KG1 (cell line): ENCODE measurements at regions not wholly inside any gene's neighbourhood (a gene's known extent, or its start where the extent isn't known, plus 50 kb on each side); places are given as distances from the start of the nearest gene placed in this dataset.

Experiments
- DNase-seq: peaks from one replicate; lab custom pipeline; 2025; lab: John Stamatoyannopoulos, UW

DNA sequence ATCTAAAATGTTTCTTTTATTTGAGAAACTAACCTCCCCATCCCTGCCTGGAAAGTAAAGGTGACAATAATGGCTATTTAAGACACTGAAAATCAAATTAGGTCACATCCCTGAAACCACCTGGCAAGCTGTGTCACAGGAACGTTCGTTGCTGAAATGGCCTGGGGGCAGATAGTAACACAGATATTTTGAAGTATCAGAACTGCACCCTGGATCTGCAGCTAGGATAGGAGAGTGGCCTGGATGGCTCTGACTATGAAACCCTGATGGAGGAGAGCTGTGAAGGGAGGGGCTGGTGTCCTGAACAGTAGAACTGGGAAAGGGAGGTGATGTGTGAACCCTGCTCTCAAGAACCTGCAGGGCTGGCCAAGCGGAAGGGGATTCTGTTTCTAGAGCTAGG is 648.3 kb upstream of the CFAP20DC start:
- DNase-seq, result no peak

DNA sequence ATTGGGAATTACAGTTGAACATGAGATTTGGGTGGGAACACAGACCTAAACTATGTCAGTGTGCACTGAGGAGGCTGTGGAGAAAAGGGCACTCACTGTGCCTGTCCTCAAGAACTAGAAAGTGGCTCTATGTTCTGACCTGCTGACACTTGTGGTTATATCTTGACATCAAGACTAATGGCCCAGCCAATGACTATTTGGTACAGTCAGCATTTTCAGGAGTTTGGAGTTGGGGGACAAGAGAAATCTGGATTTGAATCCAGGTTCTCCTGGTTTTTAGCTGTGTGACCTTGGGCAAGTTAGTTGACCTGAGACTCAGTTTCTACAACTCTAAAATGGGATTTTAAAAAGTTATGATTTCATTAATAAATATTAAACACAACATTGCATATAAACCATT is 647.0 kb upstream of the CFAP20DC start:
- no peak for DNase-seq

DNA sequence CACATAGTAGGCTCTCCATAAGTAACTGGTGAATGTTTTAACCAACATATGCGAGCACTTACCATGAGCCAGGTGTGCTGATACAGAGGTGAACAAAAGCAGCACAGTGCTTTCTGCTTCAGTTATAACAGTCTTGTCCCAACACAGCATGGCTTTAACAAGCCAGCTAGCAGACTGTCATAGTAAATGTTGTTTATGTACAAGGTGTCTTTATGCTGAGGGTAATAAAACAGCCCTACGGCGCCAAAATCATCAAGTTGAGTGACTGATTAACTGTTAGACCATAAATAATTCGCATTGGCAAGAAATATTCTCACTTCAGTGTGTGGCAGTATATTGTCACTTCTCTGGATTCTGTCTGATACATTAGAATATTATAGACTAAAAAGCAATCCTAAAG is 646.0 kb upstream of the CFAP20DC start:
- DNase-seq, result no peak

GRCh38 chr3:59692117-59692516 is 642.3 kb upstream of the CFAP20DC start:
- no peak for DNase-seq

- DNase-seq, result no peak
Measured at GRCh38 chr3:59690886-59691285, 641.1 kb upstream of the CFAP20DC start.

GRCh38 chr3:59688636-59689035 is 638.8 kb upstream of the CFAP20DC start:
- no peak for DNase-seq

GRCh38 chr3:59685432-59685831 is 635.6 kb upstream of the CFAP20DC start:
- DNase-seq, result no peak

DNA sequence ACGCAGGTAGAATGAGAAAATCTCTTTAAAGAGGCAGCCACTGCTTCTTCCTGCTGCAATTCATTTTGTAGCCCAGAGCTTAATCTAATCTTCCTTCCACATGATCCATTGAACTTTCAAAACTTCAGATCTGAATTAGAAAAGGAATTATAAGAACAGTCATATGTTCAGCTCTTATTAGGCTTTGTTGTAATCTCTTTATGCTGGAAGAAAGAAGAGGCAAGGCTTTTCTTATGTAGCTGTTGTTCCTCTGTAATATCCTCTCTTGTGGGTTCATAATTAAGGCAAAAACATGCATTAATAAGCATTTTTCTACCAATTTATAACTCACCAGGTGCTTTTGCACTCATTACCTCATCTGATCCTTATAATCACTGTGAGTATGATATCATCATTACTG is 634.9 kb upstream of the CFAP20DC start:
- DNase-seq, result no peak

- DNase-seq, result no peak
Measured at GRCh38 chr3:59680919-59681318, 631.1 kb upstream of the CFAP20DC start.

DNA sequence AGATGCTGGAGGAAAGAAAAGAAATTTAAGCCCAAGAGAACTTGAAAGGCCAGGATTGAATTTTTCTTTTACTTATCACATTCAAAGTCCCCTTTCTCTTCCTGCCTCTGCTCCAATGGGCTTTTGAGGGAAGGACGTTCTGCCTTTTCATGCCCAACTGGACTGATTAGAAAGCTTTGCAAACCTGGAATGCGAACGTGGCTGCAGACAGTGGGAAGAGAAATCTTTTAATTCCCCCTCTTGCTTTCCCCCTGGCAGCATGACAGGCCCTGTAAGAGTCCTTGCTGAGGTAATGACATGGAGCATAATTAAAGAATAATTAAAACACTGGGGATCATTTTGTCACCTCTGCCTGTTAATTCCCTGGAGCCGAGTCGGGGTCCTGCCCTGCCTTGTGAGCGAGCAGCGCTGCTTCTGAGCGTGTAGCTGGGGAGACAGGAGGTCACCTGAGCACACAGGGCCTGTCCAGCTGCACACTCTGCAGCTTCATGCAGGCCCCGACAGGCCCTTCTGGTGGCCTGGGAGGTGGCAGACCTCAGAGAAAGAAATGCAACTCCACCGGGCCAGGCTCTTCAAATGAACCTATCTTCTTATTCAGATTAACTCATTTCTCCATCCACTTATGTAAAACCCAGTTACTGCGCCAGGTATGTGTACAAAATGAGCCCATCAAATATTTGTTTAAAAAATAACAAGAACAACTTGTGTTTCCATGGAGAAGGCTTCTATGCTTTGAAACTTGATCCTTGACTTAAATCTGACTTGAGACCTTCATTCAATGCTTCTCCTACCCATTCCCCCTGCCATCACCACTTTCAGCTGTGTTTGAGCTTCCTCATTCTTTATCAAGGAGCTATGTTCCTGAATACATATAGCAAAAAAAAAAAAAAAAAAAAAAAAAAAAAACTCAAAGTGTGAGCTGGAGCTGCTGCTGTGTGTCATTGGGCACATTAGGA is 628.2 kb upstream of the CFAP20DC start:
- no peak for DNase-seq

DNA sequence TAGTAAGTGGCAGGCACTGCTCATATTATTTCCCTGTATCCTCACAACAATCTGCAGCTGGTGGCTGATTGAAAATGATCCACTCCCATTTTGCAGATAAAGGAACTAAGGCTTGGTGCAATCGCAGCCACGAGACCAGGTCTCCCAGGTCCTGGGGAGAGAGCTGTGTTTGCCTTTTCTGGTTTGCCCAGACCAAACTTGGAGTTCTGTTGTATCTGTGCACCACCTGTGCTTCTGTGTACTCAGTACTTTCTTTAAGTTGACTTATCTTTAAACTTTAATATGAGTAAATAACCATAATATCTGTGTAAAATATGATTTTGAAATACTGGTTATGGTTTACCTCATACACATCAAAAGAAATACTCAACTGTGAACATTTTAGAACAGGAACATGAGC is 625.7 kb upstream of the CFAP20DC start:
- DNase-seq, result no peak

DNA sequence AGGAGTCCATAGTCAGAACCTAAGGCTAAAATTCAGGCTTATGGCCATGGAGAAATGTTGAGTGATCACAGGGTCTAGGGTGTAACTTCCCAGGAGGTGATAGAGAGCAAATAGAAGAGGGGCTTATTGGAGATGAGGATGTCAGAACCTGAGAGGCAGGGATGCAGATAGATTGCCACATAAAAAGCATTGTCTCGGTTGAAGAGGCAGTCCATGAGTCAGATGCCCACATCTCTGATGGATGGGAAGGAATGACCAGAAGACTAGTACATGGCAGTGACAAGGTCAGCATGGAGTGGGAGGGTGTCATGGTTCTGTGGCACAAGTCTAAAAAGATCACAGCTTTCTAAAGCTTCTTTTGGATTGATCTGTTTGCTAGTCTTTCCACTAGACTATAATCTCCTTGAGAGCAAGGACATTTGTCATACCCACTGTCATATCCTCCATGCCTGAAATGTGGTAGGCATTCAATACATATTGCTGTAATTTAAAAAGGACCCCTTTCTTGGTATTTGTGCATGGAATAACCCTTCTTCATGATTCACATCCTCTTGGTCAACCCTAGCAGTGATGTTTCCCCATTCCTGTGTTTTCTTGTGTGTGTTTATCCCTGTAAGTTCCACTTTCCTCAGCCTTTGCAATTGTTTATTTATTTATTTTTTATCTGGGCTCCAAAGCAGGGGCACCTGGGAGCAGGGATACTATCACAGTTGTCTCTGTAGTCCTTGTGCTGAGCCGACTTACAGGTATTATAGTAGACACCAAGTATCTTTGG is 613.4 kb upstream of the CFAP20DC start:
- no peak for DNase-seq

DNA sequence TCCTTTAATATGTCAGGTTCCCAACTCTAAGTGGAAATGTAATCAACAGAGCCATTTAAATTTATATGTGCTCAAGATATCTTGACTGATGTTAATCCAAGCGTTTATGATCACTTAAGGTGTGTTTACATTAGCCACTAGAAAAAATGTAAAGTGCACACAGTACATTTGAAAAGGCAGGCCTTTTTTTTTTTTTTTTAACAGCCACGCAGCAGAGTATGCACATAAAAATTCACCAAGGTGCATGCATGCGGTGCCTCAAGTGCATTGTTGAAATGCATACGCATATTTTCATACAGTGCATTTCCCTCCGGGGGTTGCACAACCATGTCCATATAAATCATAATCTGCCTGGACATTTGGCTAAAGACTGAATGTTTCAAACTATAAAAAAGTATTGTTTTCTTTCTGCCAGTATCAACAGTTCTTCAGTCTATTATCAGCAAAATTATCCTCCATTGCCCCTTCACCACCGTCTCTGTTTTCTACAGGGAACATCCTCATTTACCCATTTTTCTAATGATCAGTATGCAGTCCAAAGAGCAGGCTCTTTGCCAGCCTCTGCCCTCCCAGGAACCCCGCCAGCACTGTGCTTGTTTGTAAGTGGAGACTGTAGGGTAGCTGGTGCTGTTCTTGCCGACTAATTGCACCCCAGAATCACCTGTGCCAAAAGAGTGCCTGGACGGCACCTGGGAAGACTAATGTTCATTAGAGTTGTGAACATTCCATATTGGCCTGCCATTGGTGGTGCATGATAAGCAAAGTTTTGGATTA is 611.2 kb upstream of the CFAP20DC start:
- no peak for DNase-seq

- no peak for DNase-seq
Measured at GRCh38 chr3:59660376-59660775, 610.6 kb upstream of the CFAP20DC start.

GRCh38 chr3:59659755-59660154 is 609.9 kb upstream of the CFAP20DC start:
- no peak for DNase-seq

- no peak for DNase-seq
Measured at GRCh38 chr3:59658866-59659265, 609.0 kb upstream of the CFAP20DC start.

DNA sequence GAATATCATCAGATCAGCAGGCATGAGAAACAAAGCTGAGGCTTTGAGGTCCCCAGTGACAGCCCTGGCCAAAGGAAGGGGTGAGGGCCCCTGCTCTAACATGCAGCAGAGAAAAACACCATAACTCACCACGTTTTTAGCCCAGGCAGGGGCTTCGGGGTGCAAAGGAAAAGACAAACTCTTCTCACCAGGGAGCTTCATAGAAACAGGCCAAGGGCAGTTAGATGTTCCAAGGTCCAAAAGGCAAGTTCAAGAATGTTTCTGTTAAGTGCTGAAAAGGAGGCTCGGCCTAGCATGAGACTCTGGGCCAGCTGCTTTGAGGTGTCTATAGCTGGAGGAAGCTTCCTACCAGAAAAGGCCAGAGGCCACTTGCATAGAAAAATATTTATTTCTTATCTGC is 608.4 kb upstream of the CFAP20DC start:
- no peak for DNase-seq

- DNase-seq, result no peak
Measured at GRCh38 chr3:59655418-59656015, 605.7 kb upstream of the CFAP20DC start.

DNA sequence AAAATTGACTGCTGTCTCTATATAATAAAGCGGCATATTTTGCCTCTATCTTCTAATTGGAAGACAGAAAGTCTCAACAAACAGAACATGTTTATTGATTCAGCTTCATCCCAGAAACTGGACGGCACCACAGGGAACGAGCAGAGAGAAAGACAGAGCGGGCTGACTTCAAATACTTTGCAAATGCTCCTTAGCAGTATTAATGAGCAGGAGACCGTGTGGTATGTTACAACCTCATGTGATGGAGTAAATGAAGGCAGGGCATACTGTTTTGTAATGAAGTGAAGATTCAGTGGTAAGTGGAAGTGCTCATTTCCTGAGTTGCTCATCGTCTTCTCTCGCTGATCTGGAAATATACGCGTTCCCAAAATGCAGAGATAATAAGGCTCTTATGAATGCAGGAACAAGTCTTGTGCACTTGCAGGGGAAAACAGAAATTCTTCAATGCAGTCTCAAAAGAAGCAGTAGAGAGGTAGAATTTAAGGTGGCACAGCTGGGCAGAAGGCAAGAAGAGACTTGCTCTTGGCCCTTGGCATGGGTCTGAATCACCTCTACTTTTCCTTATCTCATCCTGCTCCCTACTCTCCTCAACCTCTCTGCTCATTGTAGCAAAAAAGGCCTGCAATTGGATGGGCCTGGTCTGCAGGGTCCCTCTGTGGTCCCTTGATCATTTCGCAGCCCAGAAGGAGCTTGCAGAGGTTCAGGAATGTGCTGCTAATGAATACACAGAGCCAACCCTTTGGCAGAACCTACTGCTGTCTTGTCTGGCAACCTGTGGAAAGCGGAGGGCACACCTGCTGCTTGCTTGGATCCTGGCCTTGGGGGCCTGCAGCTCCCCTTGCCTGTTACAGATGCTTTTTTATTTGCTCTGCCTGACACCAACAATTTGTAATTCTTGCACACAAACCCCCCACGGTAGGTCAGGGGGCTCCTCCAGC is 604.9 kb upstream of the CFAP20DC start:
- DNase-seq, result no peak

DNA sequence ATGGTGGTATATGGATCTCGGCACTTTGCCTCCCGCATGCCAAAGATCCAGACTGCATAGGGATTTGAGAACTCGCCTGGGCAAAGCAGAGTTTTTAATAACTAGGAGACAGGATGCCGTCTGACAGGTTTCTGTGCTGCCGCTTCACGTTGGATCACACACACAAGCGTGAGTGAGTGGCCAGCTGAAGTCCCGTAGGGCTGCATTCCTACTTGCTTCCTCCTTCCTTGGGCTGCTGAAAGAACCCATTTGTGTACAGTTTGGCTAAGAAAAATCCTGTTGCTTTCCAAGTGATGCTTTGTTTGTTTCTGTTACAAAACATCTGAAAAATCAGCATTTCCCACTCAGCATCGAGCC is 604.3 kb upstream of the CFAP20DC start:
- DNase-seq, result no peak
